Inferior parietal cortex (tissue), 1 donor: ENCODE measurements at regions not wholly inside any gene's neighbourhood (a gene's known extent, or its start where the extent isn't known, plus 50 kb on each side); places are given as distances from the start of the nearest gene placed in this dataset.

Source experiments
- DNase-seq: peaks from one replicate; pipeline ENCODE4 v3.0.0-alpha.2; 2016; ENCODE audit errors: extremely low spot score

- DNase-seq = no peak
These were observed 107.5 kb upstream of the FAR2 start for GRCh38 chr12:29041621-29042020.

- no peak for DNase-seq
These were observed 106.0 kb upstream of the FAR2 start for GRCh38 chr12:29043069-29043468.

DNA sequence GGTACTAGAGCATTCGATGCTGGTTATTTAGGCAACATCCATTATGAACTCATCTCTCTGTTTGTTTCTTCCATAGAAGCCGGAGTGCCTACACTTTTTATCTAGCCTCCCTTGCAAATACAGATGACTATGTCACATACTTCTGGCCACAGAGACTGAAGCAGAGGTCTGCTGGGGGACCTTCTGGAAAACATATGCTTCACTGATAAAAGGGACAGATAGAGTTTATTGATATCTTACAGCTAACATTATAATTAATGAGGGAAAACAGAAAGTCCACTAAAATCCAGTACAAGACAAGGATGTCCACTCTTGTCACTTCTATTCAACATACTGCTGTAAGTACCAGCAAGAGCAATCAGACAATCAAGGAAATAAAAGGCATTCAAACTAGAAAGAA is 104.3 kb upstream of the FAR2 start:
- no peak for DNase-seq

- DNase-seq = no peak
These were observed 100.3 kb upstream of the FAR2 start for GRCh38 chr12:29048787-29049186.

DNA sequence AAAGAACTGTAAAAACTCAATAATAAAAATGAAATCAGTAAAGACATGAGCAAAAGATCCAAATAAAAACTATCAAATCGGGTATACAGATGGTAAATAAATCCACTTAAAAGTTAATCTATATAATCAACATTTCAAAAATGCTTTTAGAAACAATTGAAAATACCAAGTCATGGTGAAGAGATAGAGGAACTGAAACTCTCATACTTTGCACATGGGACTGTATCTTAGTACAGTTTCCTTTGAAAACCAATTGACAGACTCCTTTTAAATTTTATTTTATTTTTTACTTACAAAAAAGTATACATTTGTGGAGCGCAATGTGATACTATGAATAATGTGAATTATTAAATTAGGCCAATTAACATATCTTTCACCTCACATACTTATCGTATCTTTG is 98.6 kb upstream of the FAR2 start:
- no peak for DNase-seq

DNA sequence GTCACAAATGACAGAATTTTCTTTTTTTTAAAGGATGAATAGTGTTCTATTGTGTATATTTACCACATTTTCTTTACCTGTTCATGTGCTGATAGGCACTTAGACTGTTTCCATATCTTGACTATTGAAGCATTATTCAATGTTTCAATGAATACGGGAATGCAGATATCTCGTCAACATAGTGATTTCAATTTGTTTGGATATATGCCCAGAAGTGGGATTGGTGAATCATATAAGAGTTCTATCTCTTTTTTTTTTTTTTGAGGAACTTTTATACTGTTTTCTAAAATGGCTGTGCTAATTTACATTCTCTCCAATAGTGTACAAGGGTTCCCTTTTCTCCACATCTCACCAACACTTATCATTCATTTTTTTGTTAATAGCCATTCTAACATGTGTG is 97.9 kb upstream of the FAR2 start:
- no peak for DNase-seq

DNA sequence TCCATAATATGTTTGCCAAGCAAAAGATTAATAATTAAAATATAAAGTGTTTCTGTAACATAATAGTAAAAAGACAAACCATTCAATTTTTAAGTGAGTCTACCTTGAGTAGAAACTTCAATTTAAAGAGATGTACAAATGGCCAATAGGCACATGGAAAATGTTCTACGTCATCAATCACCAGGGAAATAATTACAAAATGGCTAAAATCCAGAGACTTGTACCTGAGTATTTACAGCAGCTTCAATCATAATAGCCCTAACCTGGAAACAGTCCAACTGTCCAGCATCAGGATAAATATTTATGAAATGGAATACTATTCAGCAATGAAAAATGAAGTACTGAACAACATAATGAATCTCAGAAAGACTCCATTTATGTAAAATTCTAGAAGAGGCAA is 95.5 kb upstream of the FAR2 start:
- no peak for DNase-seq

- no peak for DNase-seq
These were observed 94.0 kb upstream of the FAR2 start for GRCh38 chr12:29054858-29055663.

DNA sequence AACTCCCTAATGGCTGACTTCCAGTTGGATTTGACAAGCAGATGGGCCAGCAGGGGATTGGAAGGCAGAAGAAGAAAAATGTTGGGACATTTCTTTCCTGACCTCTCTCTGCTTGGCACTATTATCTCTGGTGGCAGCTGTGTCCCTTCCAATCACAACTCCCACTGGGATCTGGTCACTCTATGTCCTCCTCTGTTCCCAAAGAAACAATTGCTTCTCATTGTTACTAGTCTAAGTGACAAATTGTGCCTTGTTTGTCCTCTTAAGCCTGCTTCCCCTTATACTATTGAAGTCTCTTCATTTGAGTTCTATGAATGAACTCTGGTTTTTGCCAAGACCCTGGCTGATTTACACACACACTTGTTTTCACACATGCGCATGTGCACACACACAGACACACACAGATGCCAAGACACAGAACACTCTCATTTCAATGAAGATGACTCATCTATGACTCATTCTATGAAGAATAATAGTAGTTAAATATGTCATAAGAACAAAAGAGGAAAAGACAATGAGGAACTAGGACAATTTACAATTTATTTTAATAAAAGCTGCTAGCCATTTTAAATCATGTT is 83.0 kb upstream of the FAR2 start:
- DNase-seq = peak; percentile 92

- DNase-seq = no peak
These were observed 81.6 kb upstream of the FAR2 start for GRCh38 chr12:29067430-29067829.

DNA sequence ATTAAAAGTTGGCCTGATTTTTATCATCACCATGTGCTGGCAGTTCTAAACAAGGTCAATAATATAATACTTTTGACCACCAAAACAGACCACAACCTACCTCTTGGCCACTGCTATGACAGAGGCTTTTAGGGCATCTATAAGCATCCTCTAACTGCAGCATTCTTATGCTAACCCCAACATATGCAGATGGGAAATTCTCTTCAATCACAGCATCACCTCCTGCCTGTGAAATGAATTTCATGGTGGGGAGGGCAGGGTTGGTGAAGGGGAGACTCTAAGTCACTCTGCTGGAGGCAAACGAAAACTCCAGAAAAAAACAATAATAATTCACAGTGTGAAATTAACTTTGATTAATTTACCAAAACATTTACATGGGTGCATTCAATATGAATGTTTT is 78.8 kb upstream of the FAR2 start:
- no peak for DNase-seq

DNA sequence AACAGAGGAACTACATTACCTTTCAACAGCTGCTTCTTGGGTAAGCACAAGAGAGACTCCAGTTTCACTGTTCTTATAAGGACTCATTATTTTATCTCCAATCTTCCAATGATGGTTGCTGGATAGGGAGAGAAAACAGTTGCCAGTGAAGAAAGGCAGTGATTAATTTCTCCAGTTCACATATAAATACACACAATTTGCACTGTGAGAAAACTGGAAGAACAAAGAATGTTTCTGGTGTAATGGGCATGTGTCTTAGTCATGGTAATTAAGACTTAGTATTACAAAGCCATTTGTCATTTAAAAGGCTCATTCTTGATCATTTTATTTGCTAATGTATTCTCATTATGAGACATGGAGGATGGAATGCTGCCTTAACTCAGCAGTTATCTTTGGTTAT is 78.0 kb upstream of the FAR2 start:
- DNase-seq = no peak

DNA sequence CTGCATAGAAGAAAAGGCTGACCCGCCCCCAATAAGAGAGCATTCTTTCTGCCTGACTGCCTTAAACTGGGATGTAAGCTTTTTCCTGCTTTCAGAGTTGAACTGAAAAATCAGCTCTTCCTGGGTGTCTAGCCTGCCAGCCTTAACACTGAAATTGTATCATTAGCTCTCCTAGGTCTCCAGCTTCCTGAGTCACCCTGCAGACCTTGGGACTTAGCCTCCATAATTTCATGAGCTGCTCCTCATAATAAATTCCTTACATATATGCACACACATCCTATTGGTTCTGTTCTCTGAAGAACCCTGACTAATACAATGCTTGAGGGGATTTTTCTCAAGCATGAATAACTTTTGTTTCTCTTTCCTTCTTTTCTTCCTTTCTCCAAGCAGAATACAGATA is 76.4 kb upstream of the FAR2 start:
- no peak for DNase-seq

DNA sequence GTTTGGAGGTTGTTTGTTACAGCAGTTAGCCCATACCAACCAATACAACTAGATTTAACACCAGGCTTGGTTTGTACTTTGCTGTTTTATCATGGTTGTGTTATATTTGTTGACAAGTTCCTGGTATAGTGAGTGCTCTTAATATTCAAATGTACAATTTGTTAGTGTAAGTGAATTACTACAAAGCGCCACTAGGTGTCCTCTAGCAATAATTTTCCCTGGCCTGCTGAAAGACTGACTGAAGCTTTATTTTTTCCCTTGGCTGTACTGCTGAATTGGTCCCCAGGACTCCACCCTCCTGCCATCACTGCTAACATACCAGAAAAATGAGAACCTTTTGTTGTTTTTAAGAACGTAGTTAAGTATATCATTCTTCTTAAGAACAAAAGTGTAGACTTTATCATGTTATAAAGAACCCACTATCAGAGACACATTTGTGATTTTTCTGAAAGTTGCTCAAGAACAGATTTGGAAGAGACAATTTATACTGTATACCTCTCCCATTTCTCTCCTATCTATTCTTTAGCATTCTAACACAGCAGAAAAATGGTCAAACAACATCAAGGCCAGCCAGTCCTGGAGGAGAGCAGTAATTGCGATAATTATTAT is 75.3 kb upstream of the FAR2 start:
- DNase-seq = peak; percentile 78

GRCh38 chr12:29081101-29081500 is 68.0 kb upstream of the FAR2 start:
- no peak for DNase-seq

GRCh38 chr12:29082522-29082921 is 66.6 kb upstream of the FAR2 start:
- DNase-seq = no peak

GRCh38 chr12:29086325-29087271 is 62.5 kb upstream of the FAR2 start:
- no peak for DNase-seq

GRCh38 chr12:29088611-29089219 is 60.4 kb upstream of the FAR2 start:
- no peak for DNase-seq
